PC-3 (cell line): ENCODE measurements at regions not wholly inside any gene's neighbourhood (a gene's known extent, or its start where the extent isn't known, plus 50 kb on each side); places are given as distances from the start of the nearest gene placed in this dataset.

Experiments used
- EZH2 ChIP-seq: fragments of 300-600 bp; sonication (generic); IDR thresholded peaks from one replicate; pipeline ENCODE4 v1.6.1; 2017; ENCODE audit warnings: antibody characterized with exemption, mild to moderate bottlenecking, low read length; ENCODE audit not compliant: unreplicated experiment
- EZH2phosphoT487 ChIP-seq: fragments of 300-600 bp; sonication (generic); IDR thresholded peaks from 2 replicates; pipeline ENCODE4 v1.6.1; 2018; ENCODE audit warnings: mild to moderate bottlenecking, antibody characterized with exemption, low read length, borderline replicate concordance
- TF ChIP-seq, protein P1 (sequence below): fragments of 300-600 bp; sonication (generic); conservative IDR thresholded peaks from 2 replicates; pipeline ENCODE4 v1.5.1; 2017; ENCODE audit warnings: antibody characterized with exemption, low read depth, mild to moderate bottlenecking, low read length

DNA sequence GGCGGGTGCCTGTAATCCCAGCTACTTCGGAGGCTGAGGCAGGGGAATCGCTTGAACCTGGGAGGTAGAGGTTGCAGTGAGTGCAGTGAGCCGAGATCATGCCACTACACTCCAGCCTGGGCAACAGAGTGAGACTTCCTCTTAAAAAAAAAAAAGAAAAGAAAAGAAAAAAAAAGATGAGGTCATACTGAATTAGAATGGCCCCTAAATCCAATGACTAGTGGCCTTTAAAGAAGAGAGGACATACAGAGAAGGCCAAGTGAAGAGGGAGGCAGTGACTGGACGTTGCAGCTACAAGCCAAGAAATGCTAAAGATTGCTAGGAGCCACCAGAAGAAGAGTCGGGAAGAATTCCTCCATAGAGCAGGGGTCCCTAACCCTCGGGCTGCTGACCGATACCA is 76.9 kb upstream of the TIAM1 start:
- TF ChIP-seq, protein P1, sequence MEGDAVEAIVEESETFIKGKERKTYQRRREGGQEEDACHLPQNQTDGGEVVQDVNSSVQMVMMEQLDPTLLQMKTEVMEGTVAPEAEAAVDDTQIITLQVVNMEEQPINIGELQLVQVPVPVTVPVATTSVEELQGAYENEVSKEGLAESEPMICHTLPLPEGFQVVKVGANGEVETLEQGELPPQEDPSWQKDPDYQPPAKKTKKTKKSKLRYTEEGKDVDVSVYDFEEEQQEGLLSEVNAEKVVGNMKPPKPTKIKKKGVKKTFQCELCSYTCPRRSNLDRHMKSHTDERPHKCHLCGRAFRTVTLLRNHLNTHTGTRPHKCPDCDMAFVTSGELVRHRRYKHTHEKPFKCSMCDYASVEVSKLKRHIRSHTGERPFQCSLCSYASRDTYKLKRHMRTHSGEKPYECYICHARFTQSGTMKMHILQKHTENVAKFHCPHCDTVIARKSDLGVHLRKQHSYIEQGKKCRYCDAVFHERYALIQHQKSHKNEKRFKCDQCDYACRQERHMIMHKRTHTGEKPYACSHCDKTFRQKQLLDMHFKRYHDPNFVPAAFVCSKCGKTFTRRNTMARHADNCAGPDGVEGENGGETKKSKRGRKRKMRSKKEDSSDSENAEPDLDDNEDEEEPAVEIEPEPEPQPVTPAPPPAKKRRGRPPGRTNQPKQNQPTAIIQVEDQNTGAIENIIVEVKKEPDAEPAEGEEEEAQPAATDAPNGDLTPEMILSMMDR, result no peak
- TF ChIP-seq EZH2 (no peak), EZH2phosphoT487 (no peak)
